Ascending aorta (tissue), 2 donors: ENCODE measurements at regions not wholly inside any gene's neighbourhood (a gene's known extent, or its start where the extent isn't known, plus 50 kb on each side); places are given as distances from the start of the nearest gene placed in this dataset.
A peak's percentile ranks its signal among the peaks of the same experiment; 100 is the strongest.
"Not testable (repeated sequence)": the region's sequence is repeated elsewhere in the genome, so short reads cannot be mapped to it uniquely, and the experiment has no call there.

Experiments used
- DNase-seq, 2 donors: peaks; one replicate each; pipeline ENCODE4 v3.0.0-alpha.2; 2019; ENCODE audit warnings: low spot score in 2 of 2
- H3K27ac ChIP-seq, 2 donors: fragments of 200-600 bp; sonication (generic); one replicate each; pipeline ENCODE4 v1.5.1; 2016 to 2017; ENCODE audit warnings: mild to moderate bottlenecking in 1 of 2
- H3K27me3 ChIP-seq: fragments of 200-600 bp; sonication (generic); one replicate; pipeline ENCODE4 v1.5.1; 2017
- H3K36me3 ChIP-seq, 2 donors: fragments of 200-600 bp; sonication (generic); one replicate each; pipeline ENCODE4 v1.5.1; 2016
- H3K4me1 ChIP-seq, 2 donors: fragments of 200-600 bp; sonication (generic); one replicate each; pipeline ENCODE4 v1.5.1; 2016 to 2017; ENCODE audit warnings: mild to moderate bottlenecking in 1 of 2
- H3K4me3 ChIP-seq, 2 donors: fragments of 200-600 bp; sonication (generic); one replicate each; pipeline ENCODE4 v1.5.1; 2016 to 2017; ENCODE audit warnings: mild to moderate bottlenecking in 1 of 2
- H3K9me3 ChIP-seq, 2 donors: fragments of 200-600 bp; sonication (generic); one replicate each; pipeline ENCODE4 v1.5.1; 2016
- CTCF ChIP-seq, 3 experiments: fragments of 200-600 bp in 2 of 3; fragments of 450-650 bp in 1 of 3; sonication (generic) in 2 of 3; IDR thresholded peaks; one replicate each; pipeline ENCODE4 v1.5.1; 2016 to 2019; ENCODE audit warnings: antibody characterized with exemption in 3 of 3, mild to moderate bottlenecking in 1 of 3, moderate library complexity in 1 of 3
- intact Hi-C: fragments of 100-400 bp; cut with DNase I; formaldehyde crosslinking; loops from one replicate; pipeline ENCODE4 v1.15.1; 2023

- Histone ChIP-seq H3K4me3 (no peak overlapping the region), H3K36me3 (no peaks in the 10 kb centered on the region), H3K27me3 (no peaks in the 10 kb centered on the region), H3K27ac (no peak overlapping the region), H3K4me1 (no peaks in the 10 kb centered on the region), H3K9me3 (no peaks in the 10 kb centered on the region)
- intact Hi-C loops = no loop called here
- no peak for DNase-seq
- no peak for TF ChIP-seq CTCF (IDR thresholded peaks at IDR 0.05)
These were observed 618.6 kb downstream of the ZWINT start for GRCh38 chr10:55742487-55742886.

DNA sequence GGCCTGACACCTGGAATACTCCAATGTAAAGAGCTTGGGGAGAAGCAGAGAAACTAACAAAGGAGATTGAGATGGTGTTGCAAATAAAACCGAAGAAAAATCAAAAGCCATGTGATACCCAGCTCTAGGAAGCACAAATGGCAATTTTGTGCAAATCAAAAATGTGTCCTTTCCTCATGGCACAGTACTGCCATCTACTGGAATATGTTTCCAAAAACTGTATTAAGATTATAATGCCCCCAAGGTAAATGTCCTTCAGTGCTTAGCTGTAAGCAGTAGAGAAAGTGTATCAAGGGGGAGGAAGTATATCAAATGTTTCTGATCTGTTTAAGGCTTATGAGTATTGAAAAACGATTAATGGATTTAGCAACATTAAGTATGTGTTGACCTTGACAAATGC, 620.3 kb downstream of the ZWINT start:
- intact Hi-C loops = not testable (repeated sequence)

DNA sequence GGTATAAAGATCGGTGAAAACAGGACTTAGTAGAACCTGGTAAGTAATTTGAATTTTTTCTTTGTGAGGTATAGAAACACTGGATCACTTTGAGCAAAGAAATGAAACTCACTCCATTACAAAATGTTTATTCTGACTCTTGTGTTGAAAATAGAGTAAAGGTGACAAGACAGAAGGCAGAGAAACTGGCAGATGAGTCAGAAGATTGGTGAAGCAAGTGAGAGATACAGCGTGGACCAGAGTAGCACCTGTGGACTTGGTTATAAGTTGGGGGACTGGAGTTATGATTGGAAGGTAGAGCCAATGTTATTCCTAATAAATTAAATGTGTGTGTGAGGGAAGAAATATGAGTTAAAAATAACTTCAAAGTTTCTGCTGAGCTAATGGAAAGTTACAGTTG, 620.9 kb downstream of the ZWINT start:
- intact Hi-C loops = no loop called here
- no peak for TF ChIP-seq CTCF (IDR thresholded peaks at IDR 0.05)
- no peak for DNase-seq

More for the DNA sequence above, 620.3 kb downstream of the ZWINT start:
- not testable (repeated sequence) for H3K27ac ChIP-seq, H3K27me3 ChIP-seq, H3K36me3 ChIP-seq, DNase-seq, H3K4me3 ChIP-seq, H3K9me3 ChIP-seq, H3K4me1 ChIP-seq
- peak in 1 of 3 experiments; percentile 7 for TF ChIP-seq CTCF (IDR thresholded peaks at IDR 0.05)

GRCh38 chr10:55734112-55734511, 626.9 kb downstream of the ZWINT start:
- Histone ChIP-seq H3K4me1 (no peaks in the 10 kb centered on the region), H3K4me3 (no peak overlapping the region), H3K36me3 (no peaks in the 10 kb centered on the region), H3K9me3 (no peaks in the 10 kb centered on the region), H3K27me3 (no peaks in the 10 kb centered on the region), H3K27ac (no peak overlapping the region)
- intact Hi-C loops = no loop called here
- DNase-seq = no peak
- no peak for TF ChIP-seq CTCF (IDR thresholded peaks at IDR 0.05)

More for the DNA sequence above, 620.9 kb downstream of the ZWINT start:
- Histone ChIP-seq H3K4me3 (no peak overlapping the region), H3K4me1 (no peaks in the 10 kb centered on the region), H3K36me3 (no peaks in the 10 kb centered on the region), H3K27ac (no peak overlapping the region), H3K27me3 (no peaks in the 10 kb centered on the region), H3K9me3 (no peaks in the 10 kb centered on the region)

DNA sequence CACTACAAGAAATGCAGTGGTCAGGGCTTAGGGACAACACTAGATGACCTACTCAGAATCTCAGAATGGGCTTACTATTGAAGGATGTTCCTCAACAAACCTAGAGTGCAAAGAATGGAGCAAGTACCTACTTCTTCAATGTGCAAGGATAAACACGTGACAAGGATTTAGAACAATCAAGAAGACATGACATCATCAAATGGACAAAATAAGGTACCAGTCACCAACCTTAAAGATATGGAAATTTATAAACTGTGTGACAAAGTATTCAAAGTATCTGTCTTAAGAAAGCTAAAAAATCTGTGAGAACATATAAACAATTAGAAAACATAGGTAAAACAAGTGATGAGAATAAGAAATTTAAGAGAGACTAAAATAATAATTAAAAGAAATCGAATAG, 656.1 kb downstream of the ZWINT start:
- no peaks in the 10 kb centered on the region for H3K27me3 ChIP-seq
- intact Hi-C loops = no loop called here
- no peak for TF ChIP-seq CTCF (IDR thresholded peaks at IDR 0.05)
- DNase-seq = no peak
- H3K36me3 ChIP-seq = no peaks in the 10 kb centered on the region
- no peaks in the 10 kb centered on the region for H3K4me1 ChIP-seq
- no peak overlapping the region for H3K27ac ChIP-seq
- H3K9me3 ChIP-seq = no peaks in the 10 kb centered on the region
- no peak overlapping the region for H3K4me3 ChIP-seq

- no peak for TF ChIP-seq CTCF (IDR thresholded peaks at IDR 0.05)
- intact Hi-C loops = no loop called here
- no peak overlapping the region for H3K4me3 ChIP-seq
- no peaks in the 10 kb centered on the region for H3K4me1 ChIP-seq
- DNase-seq = no peak
- H3K36me3 ChIP-seq = no peaks in the 10 kb centered on the region
- no peaks in the 10 kb centered on the region for H3K27me3 ChIP-seq
- no peaks in the 10 kb centered on the region for H3K9me3 ChIP-seq
- H3K27ac ChIP-seq = no peak overlapping the region
These were observed 692.6 kb downstream of the ZWINT start for GRCh38 chr10:55668326-55668922.
